ENCODE measurements at regions not wholly inside any gene's neighbourhood (a gene's known extent, or its start where the extent isn't known, plus 50 kb on each side); places are given as distances from the start of the nearest gene placed in this dataset.

DNA sequence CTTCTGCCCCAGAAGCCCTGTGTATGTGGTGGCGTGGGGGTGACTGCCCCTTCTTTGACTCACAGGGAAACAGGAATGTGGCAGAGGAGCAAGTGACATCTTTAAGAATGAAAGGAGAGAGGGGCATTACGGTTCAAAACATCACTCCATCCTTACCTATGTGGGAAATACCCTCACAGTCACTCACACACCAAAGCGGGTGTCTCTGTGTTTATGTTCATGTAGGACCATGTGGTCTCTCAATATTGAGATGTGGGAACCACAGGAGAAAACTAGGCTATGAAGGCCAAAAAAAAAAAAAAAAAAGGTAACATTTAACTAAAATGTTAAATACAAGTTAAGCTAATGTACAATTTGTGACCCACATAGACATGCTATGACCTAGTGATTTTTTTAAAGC lies 153.6 kb upstream of the GPR12 start:
- TF ChIP-seq POLR2AphosphoS5 (IDR thresholded peaks at IDR 0.05; ENCODE audit: low read depth, low read length) (no peak), POLR2A (IDR thresholded peaks at IDR 0.05; ENCODE audit: low read depth, low read length) (no peak)

All from GM12892 (cell line).